GM12891 (cell line): ENCODE measurements at regions not wholly inside any gene's neighbourhood (a gene's known extent, or its start where the extent isn't known, plus 50 kb on each side); places are given as distances from the start of the nearest gene placed in this dataset.
A peak's percentile ranks its signal among the peaks of the same experiment; 100 is the strongest.

Experiments
- DNase-seq: peaks from one replicate; pipeline ENCODE4 v3.0.0; 2011; ENCODE audit warnings: low spot score; ENCODE audit not compliant: insufficient read length
- FAIRE-seq: peaks from 2 replicates; lab custom pipeline; 2011; peaks lifted over from hg19 to GRCh38; lab: Jason Lieb, UNC
- PAX5 ChIP-seq: IDR thresholded peaks from 2 replicates; pipeline ENCODE4 v1.6.1; 2011; ENCODE audit warnings: low read length, moderate library complexity, mild to moderate bottlenecking; ENCODE audit not compliant: insufficient read depth, severe bottlenecking
- POLR2A ChIP-seq: IDR thresholded peaks from 2 replicates; pipeline ENCODE4 v1.6.1; 2011; ENCODE audit warnings: low read depth, low read length, control low read depth
- POLR2AphosphoS5 ChIP-seq: IDR thresholded peaks from 2 replicates; pipeline ENCODE4 v1.6.1; 2011; ENCODE audit warnings: low read depth, low read length, control low read depth
- POU2F2 ChIP-seq: IDR thresholded peaks from 2 replicates; pipeline ENCODE4 v1.6.1; 2011; ENCODE audit warnings: low read depth, mild to moderate bottlenecking, control low read depth, low read length, moderate library complexity
- SPI1 ChIP-seq: IDR thresholded peaks from 2 replicates; pipeline ENCODE4 v1.6.1; 2011; ENCODE audit warnings: low read depth, low read length, control low read depth
- TAF1 ChIP-seq: IDR thresholded peaks from 2 replicates; pipeline ENCODE4 v1.6.1; 2011; ENCODE audit warnings: low read depth, low read length, control low read depth

DNA sequence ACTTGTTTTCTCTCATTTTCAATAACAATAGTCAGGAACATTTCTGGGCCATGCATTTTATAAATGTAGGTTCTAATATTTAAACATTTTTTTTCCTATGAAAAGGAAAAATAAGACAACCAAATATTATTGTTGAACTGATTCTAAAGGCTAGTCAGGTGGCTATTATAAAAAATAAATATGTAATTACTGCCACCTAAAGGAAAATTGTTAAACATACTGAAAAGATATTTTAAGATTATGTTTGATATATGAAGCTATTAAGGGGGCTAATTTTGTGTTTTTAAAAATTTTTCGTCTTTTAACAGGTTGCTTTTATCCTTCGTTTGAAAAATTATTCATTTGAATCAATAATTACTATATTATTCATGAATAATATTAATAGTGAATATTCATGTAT, 62.2 kb upstream of the FDX1 start:
- no peak for DNase-seq
- TF ChIP-seq POLR2A (no peak), SPI1 (no peak), PAX5 (no peak), TAF1 (no peak), POLR2AphosphoS5 (no peak), POU2F2 (no peak)
- no peak for FAIRE-seq

DNA sequence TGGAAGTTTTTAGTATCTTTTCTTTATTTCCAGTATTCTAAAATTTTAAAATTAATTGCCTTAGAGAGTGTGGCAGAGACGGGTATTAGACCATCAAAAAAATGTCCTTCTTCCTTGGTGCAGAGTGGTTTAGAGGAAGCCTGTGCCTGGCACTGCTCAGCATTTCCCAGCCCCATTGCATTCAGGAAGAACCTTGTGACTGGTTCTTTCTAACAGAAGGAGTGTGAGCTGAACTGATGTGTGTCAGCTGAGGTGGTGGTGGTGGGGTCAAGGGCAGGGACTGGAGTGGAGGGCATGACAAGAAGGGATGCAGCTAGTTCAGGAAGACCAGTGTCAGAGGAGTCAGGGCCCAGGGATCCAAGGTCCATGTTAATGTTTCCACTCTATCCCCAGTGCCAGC, 58.7 kb upstream of the FDX1 start:
- FAIRE-seq (no peak), DNase-seq (no peak)
- no peak for TF ChIP-seq POLR2A
- TF ChIP-seq SPI1 = no peak
- no peak for TF ChIP-seq PAX5
- TF ChIP-seq POU2F2 = no peak

DNA sequence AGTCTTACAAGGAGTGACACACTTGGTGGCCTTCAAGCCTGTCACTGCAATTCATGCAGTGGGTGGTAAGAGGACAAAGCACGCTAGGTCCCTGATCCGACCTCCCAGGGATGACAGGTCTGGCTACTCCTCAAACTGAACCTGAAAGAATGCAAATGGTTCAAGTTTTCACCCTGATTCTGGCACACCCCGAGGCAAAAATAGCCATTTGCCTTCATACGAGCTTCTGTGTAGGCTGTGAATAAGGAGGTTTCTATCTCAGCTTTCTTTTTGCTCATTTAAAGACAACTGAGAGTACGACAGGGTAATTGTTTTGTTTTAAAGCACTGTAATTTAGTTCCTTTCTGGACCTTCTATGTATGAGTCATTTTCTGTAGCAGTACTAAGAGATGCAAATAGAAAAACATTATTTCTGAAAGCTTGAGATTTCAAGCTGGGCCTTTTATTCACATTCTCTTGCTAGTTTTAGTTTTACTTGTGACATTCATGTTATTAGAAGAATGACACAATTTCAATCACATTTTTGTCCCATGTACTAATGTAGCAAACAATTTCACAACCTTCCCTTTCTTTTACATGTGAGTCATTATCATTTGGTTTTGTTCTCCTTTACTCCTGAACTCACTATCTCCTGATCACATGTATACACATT, 56.6 kb upstream of the FDX1 start:
- TF ChIP-seq PAX5 (no peak), SPI1 (peak; percentile 18), POLR2AphosphoS5 (no peak), POU2F2 (peak; percentile 95), TAF1 (peak; percentile 35; the same call in 1 of the 2 replicates), POLR2A (no peak)
- peak; percentile 88 for FAIRE-seq
- no peak for DNase-seq

- no peak for FAIRE-seq
- no peak for DNase-seq
- no peak for TF ChIP-seq SPI1
- TF ChIP-seq POU2F2 = no peak
- TF ChIP-seq POLR2AphosphoS5 = no peak
- no peak for TF ChIP-seq POLR2A
Measured at GRCh38 chr11:110374921-110375320, 54.8 kb upstream of the FDX1 start.

GRCh38 chr11:110375351-110375750, 54.4 kb upstream of the FDX1 start:
- FAIRE-seq (no peak), DNase-seq (no peak)
- TF ChIP-seq POU2F2 (no peak), TAF1 (no peak), PAX5 (no peak), POLR2A (no peak), POLR2AphosphoS5 (no peak), SPI1 (no peak)

DNA sequence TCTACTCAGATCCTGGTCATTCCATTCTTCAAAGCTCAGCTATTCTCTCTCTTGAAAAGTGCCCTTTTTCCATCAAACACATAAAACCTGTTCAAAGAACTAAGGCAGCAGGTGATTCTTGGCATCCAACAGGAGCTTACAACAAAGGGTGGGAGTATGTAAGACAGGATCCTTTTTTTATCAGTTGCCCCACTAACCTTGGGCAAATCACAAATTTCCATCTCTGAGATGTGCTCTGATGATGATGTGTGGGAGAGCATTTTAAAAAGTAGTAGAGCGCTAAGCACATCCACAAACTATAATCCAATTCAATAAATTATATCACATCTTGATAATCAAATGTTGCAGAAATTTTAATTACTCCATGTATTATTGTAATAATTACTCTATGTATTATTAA, 53.7 kb upstream of the FDX1 start:
- FAIRE-seq (no peak), DNase-seq (no peak)
- no peak for TF ChIP-seq SPI1
- no peak for TF ChIP-seq POU2F2
- TF ChIP-seq POLR2AphosphoS5 = no peak
- TF ChIP-seq POLR2A = no peak
- no peak for TF ChIP-seq TAF1
- TF ChIP-seq PAX5 = no peak

GRCh38 chr11:110376711-110377324, 52.9 kb upstream of the FDX1 start:
- peak; percentile 82 for FAIRE-seq
- TF ChIP-seq POLR2AphosphoS5 (no peak), POLR2A (no peak), POU2F2 (no peak), SPI1 (no peak), TAF1 (no peak), PAX5 (no peak)
- DNase-seq = no peak

DNA sequence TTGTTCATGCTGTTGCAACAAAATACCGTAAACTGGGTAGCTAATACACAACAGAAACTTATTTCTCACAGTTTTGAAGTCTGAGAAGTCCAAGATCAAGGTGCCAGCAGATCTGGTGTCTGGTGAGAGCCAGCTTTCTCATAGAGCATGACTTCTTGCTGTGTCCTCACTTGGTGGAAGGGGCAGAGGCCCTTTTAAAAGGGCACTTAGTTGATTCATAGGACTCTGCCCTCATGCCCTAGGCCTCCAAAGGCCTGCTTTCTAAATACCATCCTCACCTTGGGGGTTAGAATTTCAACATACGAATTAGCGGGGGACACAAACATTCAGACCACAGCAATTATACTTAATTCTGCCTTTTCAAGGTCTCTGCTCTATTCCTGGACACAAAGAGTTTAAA, 52.3 kb upstream of the FDX1 start:
- TF ChIP-seq TAF1 (no peak), POU2F2 (no peak), PAX5 (no peak), SPI1 (no peak), POLR2A (no peak)
- FAIRE-seq (no peak), DNase-seq (no peak)

DNA sequence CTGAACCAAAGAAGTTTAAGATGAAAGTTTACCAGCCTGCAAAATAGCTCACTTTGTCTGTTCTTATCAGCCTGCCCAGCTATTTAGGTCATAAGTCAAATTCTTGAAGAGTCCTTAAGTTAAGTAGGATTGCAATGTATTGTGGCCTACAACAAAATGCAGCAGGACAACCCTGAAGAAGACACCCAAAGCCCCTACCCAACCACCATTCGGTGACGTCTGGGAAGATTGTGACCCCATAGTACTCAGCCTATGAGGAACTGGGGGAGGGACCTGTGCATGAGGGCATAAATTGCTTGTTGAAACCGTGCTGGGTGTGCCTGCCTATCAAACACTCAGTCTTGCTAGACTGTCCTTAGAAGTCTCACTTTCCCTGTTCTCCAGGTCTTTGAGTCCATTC, 50.5 kb upstream of the FDX1 start:
- DNase-seq (no peak), FAIRE-seq (no peak)
- TF ChIP-seq POLR2AphosphoS5 (no peak), POU2F2 (no peak), POLR2A (no peak), TAF1 (no peak), PAX5 (no peak), SPI1 (no peak)

DNA sequence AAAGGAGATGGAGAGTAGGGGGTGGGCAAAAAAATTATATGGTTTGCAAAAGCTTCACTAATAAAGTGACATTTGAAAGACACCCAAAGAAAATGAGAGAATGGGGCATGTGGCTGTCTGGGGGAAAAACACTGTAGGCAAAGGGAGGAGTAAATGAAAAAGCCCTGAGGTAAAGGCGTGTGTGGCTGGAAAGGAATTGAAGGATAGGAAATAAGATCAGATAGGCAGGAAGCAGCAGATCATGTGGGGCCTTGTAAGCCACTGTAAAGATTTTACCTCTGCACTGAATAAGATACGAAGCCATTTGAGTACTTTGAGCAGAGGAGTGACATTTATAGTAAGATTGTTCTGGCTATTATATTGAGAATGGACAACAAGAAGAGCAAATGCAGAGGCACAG, 49.8 kb upstream of the FDX1 start:
- DNase-seq (no peak), FAIRE-seq (no peak)
- TF ChIP-seq POLR2AphosphoS5 (no peak), PAX5 (no peak), TAF1 (no peak), POLR2A (no peak), SPI1 (no peak), POU2F2 (no peak)
